T-helper 17 cell (primary cell): ENCODE measurements at regions not wholly inside any gene's neighbourhood (a gene's known extent, or its start where the extent isn't known, plus 50 kb on each side); places are given as distances from the start of the nearest gene placed in this dataset.

Experiments used
- ATAC-seq: fragments of 150-1000 bp; cut with Tn5 transposase; 2 replicates; pipeline ENCODE4 v1.10.0; 2021; ENCODE audit warnings: mild to moderate bottlenecking, moderate library complexity
- DNase-seq, 3 donors: peaks; one replicate each; pipeline versions ENCODE4 v3.0.0 to v3.0.0-alpha.2; 2020 to 2021
- H3K9me3 ChIP-seq: one replicate; pipeline ENCODE4 v1.7.0; 2013; ENCODE audit warnings: low read length, mild to moderate bottlenecking; ENCODE audit not compliant: control insufficient read depth, poor library complexity, severe bottlenecking
- H3K27ac Mint-ChIP-seq: one replicate; pipeline ENCODE4 v1.8.0; 2022; ENCODE audit warnings: mild to moderate bottlenecking, moderate library complexity, mixed read lengths
- H3K27me3 Mint-ChIP-seq: one replicate; pipeline ENCODE4 v1.8.0; 2022; ENCODE audit warnings: mixed read lengths
- H3K36me3 Mint-ChIP-seq: one replicate; pipeline ENCODE4 v1.8.0; 2022; ENCODE audit warnings: low read depth, mixed read lengths
- H3K4me1 Mint-ChIP-seq: one replicate; pipeline ENCODE4 v1.8.0; 2022; ENCODE audit warnings: mild to moderate bottlenecking, mixed read lengths
- H3K4me3 Mint-ChIP-seq: one replicate; pipeline ENCODE4 v1.8.0; 2022; ENCODE audit warnings: mild to moderate bottlenecking, moderate library complexity, mixed read lengths

GRCh38 chr10:88064608-88065382 lies 201.4 kb downstream of the PTEN start:
- DNase-seq: no peak
- Mint-ChIP-seq H3K27me3 (no peaks in the 10 kb centered on the region), H3K36me3 (no peaks in the 10 kb centered on the region), H3K4me1 (peaks cover 34% of the 10 kb centered on the region), H3K4me3 (peak overlapping the region; percentile 41), H3K27ac (peak overlapping the region; percentile 39)
- ATAC-seq: peak; percentile 92
- H3K9me3 ChIP-seq: no peaks in the 10 kb centered on the region

GRCh38 chr10:88065383-88066049 lies 202.1 kb downstream of the PTEN start:
- no peaks in the 10 kb centered on the region for H3K27me3 Mint-ChIP-seq
- peak overlapping the region; percentile 39 for H3K27ac Mint-ChIP-seq
- DNase-seq (no peak), ATAC-seq (no peak)
- H3K36me3 Mint-ChIP-seq: no peaks in the 10 kb centered on the region
- no peaks in the 10 kb centered on the region for H3K9me3 ChIP-seq
- H3K4me3 Mint-ChIP-seq: peak overlapping the region; percentile 41
- H3K4me1 Mint-ChIP-seq: peaks cover 34% of the 10 kb centered on the region

GRCh38 chr10:88066319-88066718 lies 202.9 kb downstream of the PTEN start:
- no peak for ATAC-seq
- H3K4me1 Mint-ChIP-seq: peaks cover 34% of the 10 kb centered on the region

GRCh38 chr10:88066876-88067275 lies 203.5 kb downstream of the PTEN start:
- Mint-ChIP-seq H3K27me3 (no peaks in the 10 kb centered on the region), H3K4me1 (peaks cover 36% of the 10 kb centered on the region), H3K27ac (peak overlapping the region; percentile 32), H3K4me3 (peak overlapping the region; percentile 7), H3K36me3 (peaks cover 1% of the 10 kb centered on the region)
- no peak for DNase-seq
- H3K9me3 ChIP-seq: no peaks in the 10 kb centered on the region
- ATAC-seq: peak; percentile 39

More at GRCh38 chr10:88066319-88066718, 202.9 kb downstream of the PTEN start:
- DNase-seq: no peak
- no peaks in the 10 kb centered on the region for H3K36me3 Mint-ChIP-seq
- H3K27me3 Mint-ChIP-seq: no peaks in the 10 kb centered on the region
- H3K4me3 Mint-ChIP-seq: no peak overlapping the region
- H3K9me3 ChIP-seq: no peaks in the 10 kb centered on the region
- peak overlapping the region; percentile 32 for H3K27ac Mint-ChIP-seq

- ATAC-seq (no peak), DNase-seq (no peak)
- Mint-ChIP-seq H3K27me3 (no peaks in the 10 kb centered on the region), H3K27ac (no peak overlapping the region), H3K4me1 (peaks cover 39% of the 10 kb centered on the region), H3K36me3 (peaks cover 2% of the 10 kb centered on the region), H3K4me3 (no peak overlapping the region)
- H3K9me3 ChIP-seq: no peaks in the 10 kb centered on the region
Measured at GRCh38 chr10:88067737-88068136, 204.3 kb downstream of the PTEN start.

- H3K36me3 Mint-ChIP-seq: peaks cover 2% of the 10 kb centered on the region
- DNase-seq: no peak
- no peak overlapping the region for H3K27ac Mint-ChIP-seq
- peaks cover 32% of the 10 kb centered on the region for H3K4me1 Mint-ChIP-seq
- H3K27me3 Mint-ChIP-seq: no peaks in the 10 kb centered on the region
- no peak overlapping the region for H3K4me3 Mint-ChIP-seq
- no peak for ATAC-seq
- no peaks in the 10 kb centered on the region for H3K9me3 ChIP-seq
Measured at GRCh38 chr10:88069338-88069737, 205.9 kb downstream of the PTEN start.

GRCh38 chr10:88070080-88070880 lies 206.9 kb downstream of the PTEN start:
- no peak overlapping the region for H3K4me3 Mint-ChIP-seq
- DNase-seq: no peak
- H3K9me3 ChIP-seq: no peaks in the 10 kb centered on the region
- H3K27ac Mint-ChIP-seq: no peak overlapping the region
- H3K36me3 Mint-ChIP-seq: peaks cover 3% of the 10 kb centered on the region
- H3K4me1 Mint-ChIP-seq: peaks cover 23% of the 10 kb centered on the region
- ATAC-seq: no peak
- no peaks in the 10 kb centered on the region for H3K27me3 Mint-ChIP-seq

- H3K4me1 Mint-ChIP-seq: peaks cover 21% of the 10 kb centered on the region
- no peaks in the 10 kb centered on the region for H3K9me3 ChIP-seq
- H3K27ac Mint-ChIP-seq: no peak overlapping the region
- ATAC-seq (no peak), DNase-seq (no peak)
- no peaks in the 10 kb centered on the region for H3K27me3 Mint-ChIP-seq
- no peak overlapping the region for H3K4me3 Mint-ChIP-seq
- peaks cover 3% of the 10 kb centered on the region for H3K36me3 Mint-ChIP-seq
Measured at GRCh38 chr10:88071879-88072278, 208.5 kb downstream of the PTEN start.

GRCh38 chr10:88073682-88074081 lies 210.3 kb downstream of the PTEN start:
- H3K4me3 Mint-ChIP-seq: no peak overlapping the region
- H3K9me3 ChIP-seq: no peaks in the 10 kb centered on the region
- ATAC-seq: no peak
- H3K4me1 Mint-ChIP-seq: peaks cover 12% of the 10 kb centered on the region
- no peaks in the 10 kb centered on the region for H3K27me3 Mint-ChIP-seq
- H3K36me3 Mint-ChIP-seq: peaks cover 3% of the 10 kb centered on the region
- DNase-seq: no peak
- H3K27ac Mint-ChIP-seq: no peak overlapping the region

GRCh38 chr10:88074971-88075370 lies 211.5 kb downstream of the PTEN start:
- no peak overlapping the region for H3K27ac Mint-ChIP-seq
- no peak overlapping the region for H3K4me3 Mint-ChIP-seq
- H3K9me3 ChIP-seq: no peaks in the 10 kb centered on the region
- ATAC-seq (no peak), DNase-seq (no peak)
- H3K27me3 Mint-ChIP-seq: no peaks in the 10 kb centered on the region
- H3K4me1 Mint-ChIP-seq: peaks cover 12% of the 10 kb centered on the region
- H3K36me3 Mint-ChIP-seq: peaks cover 3% of the 10 kb centered on the region

- no peaks in the 10 kb centered on the region for H3K9me3 ChIP-seq
- peaks cover 3% of the 10 kb centered on the region for H3K36me3 Mint-ChIP-seq
- H3K27ac Mint-ChIP-seq: no peak overlapping the region
- DNase-seq (no peak), ATAC-seq (no peak)
- H3K4me1 Mint-ChIP-seq: peaks cover 12% of the 10 kb centered on the region
- H3K27me3 Mint-ChIP-seq: no peaks in the 10 kb centered on the region
- no peak overlapping the region for H3K4me3 Mint-ChIP-seq
Measured at GRCh38 chr10:88076027-88076880, 212.8 kb downstream of the PTEN start.

- ATAC-seq (no peak), DNase-seq (no peak)
- Mint-ChIP-seq H3K27ac (no peak overlapping the region), H3K27me3 (no peaks in the 10 kb centered on the region), H3K36me3 (peaks cover 2% of the 10 kb centered on the region), H3K4me3 (no peak overlapping the region), H3K4me1 (peaks cover 10% of the 10 kb centered on the region)
- H3K9me3 ChIP-seq: no peaks in the 10 kb centered on the region
Measured at GRCh38 chr10:88077977-88078376, 214.6 kb downstream of the PTEN start.
